ENCODE measurements at regions not wholly inside any gene's neighbourhood (a gene's known extent, or its start where the extent isn't known, plus 50 kb on each side); places are given as distances from the start of the nearest gene placed in this dataset.

GRCh38 chr4:28675582-28675981 is 1814.9 kb downstream of the STIM2 start:
- in situ Hi-C loops (cut with HindIII; ENCODE audit: low sequenced_read_pairs): no loop called here
- no peak for TF ChIP-seq CTCF (IDR thresholded peaks at IDR 0.05; ENCODE audit: low read depth, low read length, missing control alignments)
- H3K4me3 ChIP-seq (ENCODE audit: low read depth, low read length): no peak overlapping the region
- no peak for DNase-seq (ENCODE audit: low read depth)

GRCh38 chr4:28677808-28678207 is 1817.2 kb downstream of the STIM2 start:
- TF ChIP-seq CTCF (IDR thresholded peaks at IDR 0.05; ENCODE audit: low read depth, low read length, missing control alignments): no peak
- in situ Hi-C loops (cut with HindIII; ENCODE audit: low sequenced_read_pairs): no loop called here
- H3K4me3 ChIP-seq (ENCODE audit: low read depth, low read length): no peak overlapping the region
- no peak for DNase-seq (ENCODE audit: low read depth)

- no peak for TF ChIP-seq CTCF (IDR thresholded peaks at IDR 0.05; ENCODE audit: low read depth, low read length, missing control alignments)
- H3K4me3 ChIP-seq (ENCODE audit: low read depth, low read length): no peak overlapping the region
- in situ Hi-C loops (cut with HindIII; ENCODE audit: low sequenced_read_pairs): no loop called here
- no peak for DNase-seq (ENCODE audit: low read depth)
Measured at GRCh38 chr4:28682847-28683246, 1822.2 kb downstream of the STIM2 start.

- TF ChIP-seq CTCF (IDR thresholded peaks at IDR 0.05; ENCODE audit: low read depth, low read length, missing control alignments): no peak
- no peak for DNase-seq (ENCODE audit: low read depth)
- in situ Hi-C loops (cut with HindIII; ENCODE audit: low sequenced_read_pairs): no loop called here
- H3K4me3 ChIP-seq (ENCODE audit: low read depth, low read length): no peak overlapping the region
Measured at GRCh38 chr4:28686618-28687017, 1826.0 kb downstream of the STIM2 start.

- DNase-seq (ENCODE audit: low read depth): no peak
- no peak overlapping the region for H3K4me3 ChIP-seq (ENCODE audit: low read depth, low read length)
- no peak for TF ChIP-seq CTCF (IDR thresholded peaks at IDR 0.05; ENCODE audit: low read depth, low read length, missing control alignments)
- in situ Hi-C loops (cut with HindIII; ENCODE audit: low sequenced_read_pairs): no loop called here
Measured at GRCh38 chr4:28690890-28691289, 1830.2 kb downstream of the STIM2 start.

GRCh38 chr4:28702571-28702970 is 1841.9 kb downstream of the STIM2 start:
- H3K4me3 ChIP-seq (ENCODE audit: low read depth, low read length): no peak overlapping the region
- DNase-seq (ENCODE audit: low read depth): no peak
- in situ Hi-C loops (cut with HindIII; ENCODE audit: low sequenced_read_pairs): no loop called here
- TF ChIP-seq CTCF (IDR thresholded peaks at IDR 0.05; ENCODE audit: low read depth, low read length, missing control alignments): no peak

- no peak overlapping the region for H3K4me3 ChIP-seq (ENCODE audit: low read depth, low read length)
- DNase-seq (ENCODE audit: low read depth): no peak
- in situ Hi-C loops (cut with HindIII; ENCODE audit: low sequenced_read_pairs): no loop called here
- no peak for TF ChIP-seq CTCF (IDR thresholded peaks at IDR 0.05; ENCODE audit: low read depth, low read length, missing control alignments)
Measured at GRCh38 chr4:28709891-28710290, 1849.2 kb downstream of the STIM2 start.

All from astrocyte of the cerebellum (primary cell).